GM13976 (cell line): ENCODE measurements at regions not wholly inside any gene's neighbourhood (a gene's known extent, or its start where the extent isn't known, plus 50 kb on each side); places are given as distances from the start of the nearest gene placed in this dataset.
A peak's percentile ranks its signal among the peaks of the same experiment; 100 is the strongest.

Experiments
- DNase-seq: peaks from one replicate; pipeline ENCODE4 v3.0.0; 2012; ENCODE audit warnings: low spot score
- in situ Hi-C: fragments of 300-500 bp; cut with MboI; formaldehyde crosslinking; loops from one replicate; pipeline ENCODE4 v1.12.0; 2022; ENCODE audit warnings: low sequenced_read_pairs, mixed read lengths, inconsistent platforms; ENCODE audit not compliant: unreplicated experiment
- TF ChIP-seq, protein P1 (sequence below): IDR thresholded peaks from 2 replicates; pipeline ENCODE4 v1.5.1; 2012; ENCODE audit warnings: borderline replicate concordance, mild to moderate bottlenecking; ENCODE audit not compliant: insufficient read depth; ENCODE audit errors: extremely low read depth, missing control alignments, control extremely low read depth

- TF ChIP-seq, protein P1, sequence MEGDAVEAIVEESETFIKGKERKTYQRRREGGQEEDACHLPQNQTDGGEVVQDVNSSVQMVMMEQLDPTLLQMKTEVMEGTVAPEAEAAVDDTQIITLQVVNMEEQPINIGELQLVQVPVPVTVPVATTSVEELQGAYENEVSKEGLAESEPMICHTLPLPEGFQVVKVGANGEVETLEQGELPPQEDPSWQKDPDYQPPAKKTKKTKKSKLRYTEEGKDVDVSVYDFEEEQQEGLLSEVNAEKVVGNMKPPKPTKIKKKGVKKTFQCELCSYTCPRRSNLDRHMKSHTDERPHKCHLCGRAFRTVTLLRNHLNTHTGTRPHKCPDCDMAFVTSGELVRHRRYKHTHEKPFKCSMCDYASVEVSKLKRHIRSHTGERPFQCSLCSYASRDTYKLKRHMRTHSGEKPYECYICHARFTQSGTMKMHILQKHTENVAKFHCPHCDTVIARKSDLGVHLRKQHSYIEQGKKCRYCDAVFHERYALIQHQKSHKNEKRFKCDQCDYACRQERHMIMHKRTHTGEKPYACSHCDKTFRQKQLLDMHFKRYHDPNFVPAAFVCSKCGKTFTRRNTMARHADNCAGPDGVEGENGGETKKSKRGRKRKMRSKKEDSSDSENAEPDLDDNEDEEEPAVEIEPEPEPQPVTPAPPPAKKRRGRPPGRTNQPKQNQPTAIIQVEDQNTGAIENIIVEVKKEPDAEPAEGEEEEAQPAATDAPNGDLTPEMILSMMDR, result no peak
- DNase-seq, result no peak
- in situ Hi-C loops, result no loop called here
Observed at GRCh38 chr1:198919667-198920398, 281.0 kb downstream of the PTPRC start.

GRCh38 chr1:198922638-198923430 is 284.0 kb downstream of the PTPRC start:
- in situ Hi-C loops, result no loop called here
- peak; percentile 3 for DNase-seq
- TF ChIP-seq, protein P1, result no peak

DNA sequence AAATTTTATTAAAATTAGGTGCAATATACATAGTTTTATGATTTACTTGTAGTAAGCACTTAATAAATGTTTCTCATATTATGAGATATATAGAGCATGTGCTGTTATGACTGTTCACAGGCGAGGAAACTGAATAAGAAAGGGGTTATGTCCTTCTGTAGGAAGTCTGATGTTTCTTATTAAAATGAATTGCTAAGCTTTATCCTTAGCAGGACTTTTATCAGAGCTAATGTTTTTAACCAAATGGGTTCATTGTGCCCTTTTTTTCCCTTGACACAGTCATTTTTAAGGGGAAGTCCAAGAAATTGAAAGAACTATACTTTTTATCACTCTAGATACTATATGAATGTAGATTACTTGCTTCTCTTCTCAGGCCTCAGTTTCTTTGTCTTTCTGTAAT is 285.2 kb downstream of the PTPRC start:
- no peak for DNase-seq
- in situ Hi-C loops, result no loop called here
- TF ChIP-seq, protein P1, result no peak

DNA sequence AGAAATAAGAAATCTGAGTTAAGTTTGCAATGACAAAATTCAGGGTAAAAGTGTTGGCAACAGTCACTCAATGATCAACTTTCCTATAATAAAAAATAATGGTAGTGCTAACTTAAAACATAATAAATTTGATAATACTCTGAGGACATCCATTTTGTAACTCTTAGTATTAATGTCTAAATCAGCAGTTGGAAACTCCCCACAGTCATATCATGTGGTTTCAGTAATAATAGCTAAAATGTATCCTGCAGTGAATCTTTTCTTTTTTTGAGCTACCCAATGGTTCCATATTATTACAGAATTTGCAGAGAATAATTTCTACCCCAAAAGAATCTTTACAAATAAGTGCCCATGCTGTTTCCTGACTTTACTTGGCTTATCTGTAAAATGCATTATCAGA is 286.7 kb downstream of the PTPRC start:
- in situ Hi-C loops, result no loop called here
- no peak for DNase-seq
- TF ChIP-seq, protein P1, result no peak

DNA sequence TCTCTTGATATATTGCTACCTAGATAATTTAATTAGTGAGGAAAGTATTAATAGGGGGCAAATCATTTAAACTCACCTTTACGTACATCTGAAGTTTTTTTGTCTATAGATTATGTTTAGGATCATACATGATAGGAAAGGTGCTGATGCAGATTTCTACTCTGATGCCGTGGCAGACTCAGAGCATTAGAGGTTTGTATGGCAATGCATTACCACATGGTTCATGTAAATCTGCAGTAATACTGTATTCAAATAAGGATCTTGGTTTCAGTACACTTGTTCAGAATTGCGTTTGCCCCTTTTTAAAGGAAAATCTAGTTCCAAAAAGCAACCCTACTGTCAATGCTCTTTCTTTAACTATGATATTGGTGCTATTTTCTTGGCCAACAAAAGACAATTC is 288.3 kb downstream of the PTPRC start:
- in situ Hi-C loops, result no loop called here
- DNase-seq, result no peak
- TF ChIP-seq, protein P1, result no peak

GRCh38 chr1:198929111-198929604 is 290.3 kb downstream of the PTPRC start:
- TF ChIP-seq, protein P1, result no peak
- in situ Hi-C loops, result no loop called here
- no peak for DNase-seq
